Stimulated activated CD4-positive, alpha-beta T cell treated with anti-CD3 and anti-CD28 coated beads, Interleukin-2, amount 100 ng/mL, for 48 hours (primary cell): ENCODE measurements at regions not wholly inside any gene's neighbourhood (a gene's known extent, or its start where the extent isn't known, plus 50 kb on each side); places are given as distances from the start of the nearest gene placed in this dataset.
"Not testable (repeated sequence)": the region's sequence is repeated elsewhere in the genome, so short reads cannot be mapped to it uniquely, and the experiment has no call there.

Source experiments
- DNase-seq, 2 donors: peaks; one replicate each; pipeline ENCODE4 v3.0.0-alpha.2; 2020

- DNase-seq: no peak
Measured at GRCh38 chr16:86872833-86873232, 294.5 kb downstream of the FOXL1 start.

GRCh38 chr16:86874141-86874540, 295.8 kb downstream of the FOXL1 start:
- DNase-seq: peak; percentile 30 to 44

GRCh38 chr16:86876499-86876898, 298.1 kb downstream of the FOXL1 start:
- no peak for DNase-seq

GRCh38 chr16:86877108-86877507, 298.8 kb downstream of the FOXL1 start:
- no peak for DNase-seq

- DNase-seq: no peak
Measured at GRCh38 chr16:86877835-86878234, 299.5 kb downstream of the FOXL1 start.

- no peak for DNase-seq
Measured at GRCh38 chr16:86878236-86879080, 300.1 kb downstream of the FOXL1 start.

GRCh38 chr16:86879268-86879667, 300.9 kb downstream of the FOXL1 start:
- DNase-seq: no peak

- no peak for DNase-seq
Measured at GRCh38 chr16:86880316-86881117, 302.2 kb downstream of the FOXL1 start.

- no peak for DNase-seq
Measured at GRCh38 chr16:86881118-86881510, 302.8 kb downstream of the FOXL1 start.

GRCh38 chr16:86881861-86882273, 303.5 kb downstream of the FOXL1 start:
- DNase-seq: no peak

- DNase-seq: no peak
Measured at GRCh38 chr16:86882586-86883280, 304.4 kb downstream of the FOXL1 start.

GRCh38 chr16:86883583-86884389, 305.4 kb downstream of the FOXL1 start:
- no peak for DNase-seq

- no peak for DNase-seq
Measured at GRCh38 chr16:86884390-86884650, 306.0 kb downstream of the FOXL1 start.

GRCh38 chr16:86885139-86885538, 306.8 kb downstream of the FOXL1 start:
- DNase-seq: no peak

- DNase-seq: no peak
Measured at GRCh38 chr16:86886651-86887050, 308.3 kb downstream of the FOXL1 start.

GRCh38 chr16:86887416-86887815, 309.1 kb downstream of the FOXL1 start:
- no peak for DNase-seq

GRCh38 chr16:86888231-86889053, 310.1 kb downstream of the FOXL1 start:
- no peak for DNase-seq

GRCh38 chr16:86889054-86889366, 310.7 kb downstream of the FOXL1 start:
- not testable (repeated sequence) for DNase-seq

GRCh38 chr16:86889974-86890373, 311.6 kb downstream of the FOXL1 start:
- DNase-seq: no peak

GRCh38 chr16:86891121-86891520, 312.8 kb downstream of the FOXL1 start:
- DNase-seq: no peak

GRCh38 chr16:86891631-86892030, 313.3 kb downstream of the FOXL1 start:
- DNase-seq: no peak

- DNase-seq: no peak
Measured at GRCh38 chr16:86892509-86892908, 314.2 kb downstream of the FOXL1 start.
